DND-41 (cell line): ENCODE measurements at regions not wholly inside any gene's neighbourhood (a gene's known extent, or its start where the extent isn't known, plus 50 kb on each side); places are given as distances from the start of the nearest gene placed in this dataset.

Source experiments
- ATAC-seq: fragments of 200-7000 bp; cut with Tn5 transposase; 3 replicates; pipeline ENCODE4 v1.9.1; 2021; ENCODE audit warnings: low read depth; ENCODE audit not compliant: insufficient read depth
- DNase-seq: peaks from one replicate; pipeline ENCODE4 v3.0.0-alpha.2; 2020
- H2AFZ ChIP-seq: 2 replicates; pipeline ENCODE4 v1.6.0; 2012; ENCODE audit warnings: low read depth, low read length
- H3K27ac ChIP-seq: 2 replicates; pipeline ENCODE4 v1.5.1; 2012; ENCODE audit warnings: low read length, inconsistent platforms
- H3K27me3 ChIP-seq: fragments of 200-600 bp; sonication (generic); 2 replicates; pipeline ENCODE4 v1.6.0; 2012; ENCODE audit warnings: low read length, mild to moderate bottlenecking, inconsistent platforms; ENCODE audit not compliant: insufficient read depth, poor library complexity
- H3K36me3 ChIP-seq: 2 replicates; pipeline ENCODE4 v1.5.1; 2012; ENCODE audit warnings: low read length, inconsistent platforms; ENCODE audit not compliant: insufficient read depth
- H3K4me1 ChIP-seq: 2 replicates; pipeline ENCODE4 v1.5.1; 2012; ENCODE audit warnings: mild to moderate bottlenecking, low read length; ENCODE audit not compliant: insufficient read depth
- H3K4me2 ChIP-seq: 2 replicates; pipeline ENCODE4 v1.6.0; 2012; ENCODE audit warnings: mild to moderate bottlenecking, moderate library complexity, low read length, inconsistent platforms; ENCODE audit not compliant: insufficient read depth
- H3K4me3 ChIP-seq, 2 experiments: fragments of 200-600 bp in 1 of 2; shearing (Covaris generic) in 1 of 2; 2 replicates each; pipeline ENCODE4 v1.5.1; 2012 to 2016; ENCODE audit warnings: inconsistent platforms in 2 of 2, low read length in 2 of 2, mild to moderate bottlenecking in 2 of 2, low read depth in 1 of 2, moderate library complexity in 1 of 2
- H3K79me2 ChIP-seq: 2 replicates; pipeline ENCODE4 v1.6.0; 2012; ENCODE audit warnings: low read length, inconsistent platforms; ENCODE audit not compliant: insufficient read depth
- H3K9ac ChIP-seq: 2 replicates; pipeline ENCODE4 v1.6.0; 2012; ENCODE audit warnings: low read depth, mild to moderate bottlenecking, inconsistent platforms, low read length, moderate library complexity
- H3K9me3 ChIP-seq: 2 replicates; pipeline ENCODE4 v1.5.1; 2012; ENCODE audit warnings: low read length, moderate library complexity, mild to moderate bottlenecking, inconsistent platforms; ENCODE audit not compliant: insufficient read depth, severe bottlenecking
- H4K20me1 ChIP-seq: 2 replicates; pipeline ENCODE4 v1.6.0; 2012; ENCODE audit warnings: low read length; ENCODE audit not compliant: insufficient read depth
- CTCF ChIP-seq: IDR thresholded peaks from 2 replicates; pipeline ENCODE4 v1.5.1; 2012; ENCODE audit warnings: borderline replicate concordance, low read length, moderate library complexity, mild to moderate bottlenecking; ENCODE audit not compliant: poor library complexity, severe bottlenecking; ENCODE audit errors: extremely low read depth
- EZH2 ChIP-seq: IDR thresholded peaks from 3 replicates; pipeline ENCODE4 v1.6.1; 2012; ENCODE audit warnings: borderline replicate concordance, low read depth, mild to moderate bottlenecking, moderate library complexity, low read length, inconsistent platforms; ENCODE audit not compliant: severe bottlenecking

- TF ChIP-seq EZH2 (no peak), CTCF (no peak)
- Histone ChIP-seq H3K9me3 (peaks cover 5% of the 10 kb centered on the region), H3K27me3 (no peaks in the 10 kb centered on the region), H3K27ac (no peak overlapping the region), H3K79me2 (no peaks in the 10 kb centered on the region), H3K9ac (no peak overlapping the region), H3K4me3 (no peak overlapping the region), H4K20me1 (no peaks in the 10 kb centered on the region), H3K36me3 (no peaks in the 10 kb centered on the region), H2AFZ (no peak overlapping the region), H3K4me2 (no peak overlapping the region), H3K4me1 (no peaks in the 10 kb centered on the region)
- DNase-seq (no peak), ATAC-seq (no peak)
Observed at GRCh38 chr19:27890696-27891095, 1322.3 kb downstream of the UQCRFS1 start.

GRCh38 chr19:27890206-27890605, 1322.7 kb downstream of the UQCRFS1 start:
- H4K20me1 ChIP-seq, result no peaks in the 10 kb centered on the region
- no peak overlapping the region for H3K4me2 ChIP-seq
- no peak overlapping the region for H2AFZ ChIP-seq
- H3K27ac ChIP-seq, result no peak overlapping the region
- no peaks in the 10 kb centered on the region for H3K27me3 ChIP-seq
- H3K4me1 ChIP-seq, result no peaks in the 10 kb centered on the region
- H3K9me3 ChIP-seq, result peaks cover 5% of the 10 kb centered on the region
- no peak overlapping the region for H3K4me3 ChIP-seq
- H3K36me3 ChIP-seq, result no peaks in the 10 kb centered on the region
- DNase-seq, result no peak
- ATAC-seq, result no peak
- no peak overlapping the region for H3K9ac ChIP-seq
- H3K79me2 ChIP-seq, result no peaks in the 10 kb centered on the region
- TF ChIP-seq EZH2 (no peak), CTCF (no peak)

- Histone ChIP-seq H3K36me3 (no peaks in the 10 kb centered on the region), H3K9me3 (peaks cover 5% of the 10 kb centered on the region), H3K9ac (no peak overlapping the region), H3K4me3 (no peak overlapping the region), H2AFZ (no peak overlapping the region), H3K79me2 (no peaks in the 10 kb centered on the region), H3K27me3 (no peaks in the 10 kb centered on the region), H3K27ac (no peak overlapping the region), H3K4me1 (no peaks in the 10 kb centered on the region), H4K20me1 (no peaks in the 10 kb centered on the region), H3K4me2 (no peak overlapping the region)
- DNase-seq (no peak), ATAC-seq (no peak)
- TF ChIP-seq EZH2, result no peak
- TF ChIP-seq CTCF, result no peak
Observed at GRCh38 chr19:27889156-27889555, 1323.8 kb downstream of the UQCRFS1 start.

- H3K4me1 ChIP-seq, result no peaks in the 10 kb centered on the region
- H3K9me3 ChIP-seq, result peaks cover 5% of the 10 kb centered on the region
- TF ChIP-seq EZH2, result no peak
- no peak for TF ChIP-seq CTCF
- no peaks in the 10 kb centered on the region for H3K27me3 ChIP-seq
- H2AFZ ChIP-seq, result no peak overlapping the region
- no peak overlapping the region for H3K4me3 ChIP-seq
- DNase-seq (no peak), ATAC-seq (no peak)
- H3K9ac ChIP-seq, result no peak overlapping the region
- no peak overlapping the region for H3K4me2 ChIP-seq
- H3K36me3 ChIP-seq, result no peaks in the 10 kb centered on the region
- no peaks in the 10 kb centered on the region for H4K20me1 ChIP-seq
- no peaks in the 10 kb centered on the region for H3K79me2 ChIP-seq
- H3K27ac ChIP-seq, result no peak overlapping the region
Observed at GRCh38 chr19:27887946-27888345, 1325.0 kb downstream of the UQCRFS1 start.
